AG09319 (cell line): ENCODE measurements at regions not wholly inside any gene's neighbourhood (a gene's known extent, or its start where the extent isn't known, plus 50 kb on each side); places are given as distances from the start of the nearest gene placed in this dataset.

Experiments used
- DNase-seq: peaks from one replicate; pipeline ENCODE4 v3.0.0-alpha.2; 2010; ENCODE audit warnings: low read depth; ENCODE audit errors: extremely low read depth
- CTCF ChIP-seq: IDR thresholded peaks from 2 replicates; pipeline ENCODE4 v1.5.1; 2011; ENCODE audit warnings: low read depth, mild to moderate bottlenecking, inconsistent platforms, low read length, moderate library complexity

- DNase-seq = no peak
- no peak for TF ChIP-seq CTCF
Observed at GRCh38 chr15:38061856-38062649, 127.6 kb downstream of the TMCO5A start.

- DNase-seq = peak; percentile 27
Observed at GRCh38 chr15:38062696-38063095, 128.3 kb downstream of the TMCO5A start.

GRCh38 chr15:38065721-38066345, 131.4 kb downstream of the TMCO5A start:
- no peak for TF ChIP-seq CTCF
- no peak for DNase-seq

More at GRCh38 chr15:38062696-38063095, 128.3 kb downstream of the TMCO5A start:
- no peak for TF ChIP-seq CTCF

- TF ChIP-seq CTCF = no peak
- no peak for DNase-seq
Observed at GRCh38 chr15:38066612-38067011, 132.2 kb downstream of the TMCO5A start.

- DNase-seq = peak; percentile 19
- no peak for TF ChIP-seq CTCF
Observed at GRCh38 chr15:38068626-38069391, 134.4 kb downstream of the TMCO5A start.

- TF ChIP-seq CTCF = no peak
- peak; percentile 66 for DNase-seq
Observed at GRCh38 chr15:38069511-38070011, 135.1 kb downstream of the TMCO5A start.

- no peak for TF ChIP-seq CTCF
- no peak for DNase-seq
Observed at GRCh38 chr15:38070778-38071177, 136.3 kb downstream of the TMCO5A start.
